ENCODE measurements at regions not wholly inside any gene's neighbourhood (a gene's known extent, or its start where the extent isn't known, plus 50 kb on each side); places are given as distances from the start of the nearest gene placed in this dataset.

DNA sequence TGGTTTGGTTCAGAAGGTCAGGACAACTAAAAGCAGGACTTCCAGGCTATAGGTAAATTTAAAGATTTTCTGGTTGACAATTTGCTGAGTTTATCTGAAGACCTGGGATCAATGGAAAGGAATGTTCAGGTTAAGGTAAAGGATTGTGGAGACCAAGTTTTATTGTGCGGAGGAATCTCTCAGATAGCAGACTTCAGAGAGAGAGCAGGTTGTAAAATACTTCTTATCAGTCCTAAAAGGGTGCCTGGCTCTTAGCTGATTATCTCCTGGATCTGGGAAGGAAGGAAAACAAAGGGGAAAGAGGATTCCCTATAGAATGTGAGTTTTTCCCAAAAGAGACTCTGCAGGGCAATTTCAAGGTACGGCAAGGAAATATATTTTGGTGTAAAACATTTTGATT is 851.5 kb downstream of the DACH1 start:
- TF ChIP-seq POLR2A (IDR thresholded peaks at IDR 0.05) (no peak), CTCF (IDR thresholded peaks at IDR 0.05) (no peak)
- H3K27ac ChIP-seq: no peak overlapping the region
- no peak for DNase-seq
- H3K36me3 ChIP-seq (replicated peaks in 1 of 2): no peaks in the 10 kb centered on the region
- H3K4me1 ChIP-seq (replicated peaks in 1 of 2): no peaks in the 10 kb centered on the region
- 79 to 87% (median 84%) methylated on average over 2 of the region's 2 CpGs for WGBS, 4 donors
- H3K4me3 ChIP-seq: no peak overlapping the region
- no peaks in the 10 kb centered on the region for H3K27me3 ChIP-seq
- intact Hi-C loops (cut with DNase I): no loop called here
- H3K9me3 ChIP-seq (replicated peaks in 1 of 3): no peaks in the 10 kb centered on the region

DNA sequence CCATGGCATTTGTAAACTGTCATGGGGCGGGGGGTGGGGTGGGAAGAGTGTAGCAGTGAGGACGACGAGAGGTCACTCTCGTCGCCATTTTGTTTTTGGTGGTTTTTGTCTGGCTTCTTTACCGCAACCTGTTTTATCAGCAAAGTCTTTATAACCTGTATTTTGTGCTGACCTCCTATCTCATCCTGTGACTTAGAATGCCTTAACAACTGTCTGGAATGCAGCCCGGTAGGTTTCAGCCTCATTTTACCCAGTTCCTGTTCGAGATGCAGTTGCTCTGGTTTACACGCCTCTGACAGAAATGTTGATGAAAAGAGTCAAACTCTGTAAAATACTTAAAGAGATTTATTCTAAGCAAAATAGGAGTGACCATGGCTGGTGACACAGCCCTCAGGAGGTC is 852.0 kb downstream of the DACH1 start:
- 81 to 85% (median 82%) methylated on average over 9 of the region's 9 CpGs for WGBS, 4 donors
- Histone ChIP-seq H3K36me3 (replicated peaks in 1 of 2) (no peaks in the 10 kb centered on the region), H3K27ac (no peak overlapping the region), H3K9me3 (replicated peaks in 1 of 3) (no peaks in the 10 kb centered on the region), H3K27me3 (no peaks in the 10 kb centered on the region), H3K4me1 (replicated peaks in 1 of 2) (no peaks in the 10 kb centered on the region), H3K4me3 (no peak overlapping the region)
- TF ChIP-seq CTCF (IDR thresholded peaks at IDR 0.05): no peak
- no peak for TF ChIP-seq POLR2A (IDR thresholded peaks at IDR 0.05)
- DNase-seq: no peak
- intact Hi-C loops (cut with DNase I): no loop called here

- TF ChIP-seq POLR2A (IDR thresholded peaks at IDR 0.05) (no peak), CTCF (IDR thresholded peaks at IDR 0.05) (no peak)
- H3K4me3 ChIP-seq: no peak overlapping the region
- no peak for DNase-seq
- no peaks in the 10 kb centered on the region for H3K4me1 ChIP-seq (replicated peaks in 1 of 2)
- H3K27me3 ChIP-seq: no peaks in the 10 kb centered on the region
- intact Hi-C loops (cut with DNase I): no loop called here
- no peaks in the 10 kb centered on the region for H3K36me3 ChIP-seq (replicated peaks in 1 of 2)
- no peaks in the 10 kb centered on the region for H3K9me3 ChIP-seq (replicated peaks in 1 of 3)
- H3K27ac ChIP-seq: no peak overlapping the region
Observed at GRCh38 chr13:71005919-71006318, 861.1 kb downstream of the DACH1 start.

GRCh38 chr13:70995338-70995737 is 871.7 kb downstream of the DACH1 start:
- TF ChIP-seq CTCF (IDR thresholded peaks at IDR 0.05) (no peak), POLR2A (IDR thresholded peaks at IDR 0.05) (no peak)
- Histone ChIP-seq H3K4me3 (no peak overlapping the region), H3K9me3 (replicated peaks in 1 of 3) (no peaks in the 10 kb centered on the region), H3K27ac (no peak overlapping the region), H3K36me3 (replicated peaks in 1 of 2) (no peaks in the 10 kb centered on the region), H3K4me1 (replicated peaks in 1 of 2) (no peaks in the 10 kb centered on the region), H3K27me3 (no peaks in the 10 kb centered on the region)
- 76 to 92% (median 80%) methylated on average over 1 of the region's 1 CpG for WGBS, 4 donors
- intact Hi-C loops (cut with DNase I): no loop called here
- no peak for DNase-seq
